ENCODE measurements at regions not wholly inside any gene's neighbourhood (a gene's known extent, or its start where the extent isn't known, plus 50 kb on each side); places are given as distances from the start of the nearest gene placed in this dataset.
A peak's percentile ranks its signal among the peaks of the same experiment; 100 is the strongest.

- peak; percentile 12 for DNase-seq
Observed at GRCh38 chr1:5492846-5493245, 499.4 kb downstream of the NPHP4 start.

DNA sequence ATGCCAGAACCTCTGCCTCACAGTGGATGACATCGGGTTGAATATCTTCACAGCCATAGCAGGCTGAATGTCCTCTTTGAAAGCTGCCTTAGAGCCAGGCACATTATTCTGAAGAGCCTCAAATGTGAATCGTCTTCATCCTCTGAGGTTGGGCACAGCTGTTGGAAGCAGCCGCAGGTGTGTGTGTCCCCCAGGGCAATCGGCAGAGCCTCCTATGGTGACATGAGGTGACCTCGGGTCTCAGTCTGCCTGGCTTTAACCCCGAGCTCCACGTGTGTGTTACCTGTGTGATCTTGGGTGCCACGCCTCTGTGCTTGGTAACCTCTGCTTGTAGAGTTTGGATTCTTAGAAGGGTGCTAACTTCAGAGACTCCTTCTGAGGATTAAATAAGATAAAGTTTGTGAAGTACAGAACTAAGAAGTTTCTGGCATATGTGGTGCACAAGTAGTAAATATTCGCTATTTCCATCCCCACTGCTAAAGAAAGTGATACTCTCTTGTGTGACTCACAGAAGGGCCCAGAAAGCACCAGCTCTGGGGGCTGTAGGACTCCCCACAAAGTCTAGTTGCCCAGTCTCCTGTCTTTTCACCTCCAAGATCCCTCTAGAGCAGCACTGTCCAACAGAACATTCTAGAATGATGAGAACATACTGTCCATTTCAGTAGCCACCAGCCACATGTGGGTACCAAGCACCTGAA, 500.9 kb downstream of the NPHP4 start:
- no peak for DNase-seq

DNA sequence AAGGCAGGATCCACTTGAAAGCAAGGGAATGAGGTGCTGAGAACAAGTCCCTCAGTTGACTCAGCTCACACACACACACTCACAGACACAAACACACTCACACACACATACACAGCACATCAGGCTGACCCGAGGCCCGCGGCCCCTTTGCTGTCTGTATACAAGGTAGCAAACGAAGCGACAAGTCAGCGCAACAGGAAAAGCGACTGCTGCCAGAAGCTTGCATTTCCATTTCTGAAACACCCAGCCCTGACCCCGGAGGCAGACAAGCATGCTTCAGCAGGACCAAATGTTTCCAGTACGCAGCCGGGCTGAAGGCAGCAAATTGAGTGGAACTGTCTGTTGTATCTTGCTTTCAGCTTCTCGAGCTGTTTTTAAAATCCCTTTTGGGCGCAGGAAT, 501.6 kb downstream of the NPHP4 start:
- no peak for DNase-seq

GRCh38 chr1:5488448-5488847, 503.8 kb downstream of the NPHP4 start:
- DNase-seq = peak; percentile 5

- peak; percentile 14 for DNase-seq
Observed at GRCh38 chr1:5485968-5486696, 506.1 kb downstream of the NPHP4 start.

- peak; percentile 5 for DNase-seq
Observed at GRCh38 chr1:5485436-5485835, 506.8 kb downstream of the NPHP4 start.

GRCh38 chr1:5484451-5485165, 507.6 kb downstream of the NPHP4 start:
- DNase-seq = peak; percentile 6

GRCh38 chr1:5481889-5482288, 510.3 kb downstream of the NPHP4 start:
- peak; percentile 28 for DNase-seq

- DNase-seq = peak; percentile 14
Observed at GRCh38 chr1:5480906-5481305, 511.3 kb downstream of the NPHP4 start.

GRCh38 chr1:5479876-5480646, 512.2 kb downstream of the NPHP4 start:
- DNase-seq = peak; percentile 10

GRCh38 chr1:5478961-5479360, 513.3 kb downstream of the NPHP4 start:
- no peak for DNase-seq

GRCh38 chr1:5478156-5478695, 514.0 kb downstream of the NPHP4 start:
- no peak for DNase-seq

GRCh38 chr1:5477716-5478115, 514.5 kb downstream of the NPHP4 start:
- DNase-seq = no peak

DNA sequence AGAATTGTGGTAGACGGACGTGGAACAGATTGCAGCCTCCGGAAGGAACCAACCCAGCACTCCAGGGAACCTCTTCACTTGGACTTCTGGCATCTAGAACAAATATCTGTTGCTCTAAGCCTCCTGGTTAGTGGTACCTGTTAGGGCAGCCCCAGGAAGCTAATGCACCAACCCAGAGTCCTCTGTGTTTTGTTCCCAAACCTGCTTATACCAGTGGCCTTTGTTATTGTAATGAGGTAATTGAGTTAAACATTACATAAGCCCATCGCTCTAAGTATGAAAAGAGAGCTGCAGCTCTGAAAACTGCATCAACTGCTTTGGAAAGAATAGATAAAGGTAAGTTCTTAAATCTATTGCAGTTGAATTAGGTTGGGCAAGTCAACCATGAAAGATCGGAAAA, 516.7 kb downstream of the NPHP4 start:
- DNase-seq = no peak

DNA sequence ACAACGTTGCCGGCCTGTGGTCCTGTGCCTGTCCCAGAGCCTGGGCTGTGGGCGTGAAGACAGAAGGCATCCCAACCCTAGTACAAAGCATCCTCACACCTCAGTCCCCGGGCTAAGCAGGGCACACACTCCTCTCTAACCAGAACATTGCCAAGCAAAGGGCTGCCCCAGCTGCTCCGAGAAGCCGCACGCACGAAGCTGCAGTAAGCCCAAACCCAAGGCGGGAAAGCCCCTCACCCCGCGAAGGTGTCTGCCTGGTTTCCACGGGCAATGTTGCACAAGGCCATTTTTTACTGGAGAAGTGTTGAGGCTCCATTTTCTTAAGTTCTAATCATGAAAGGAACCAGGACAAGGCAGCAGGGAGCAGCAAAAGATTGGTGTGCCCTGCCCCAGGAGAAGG, 519.0 kb downstream of the NPHP4 start:
- DNase-seq = no peak

DNA sequence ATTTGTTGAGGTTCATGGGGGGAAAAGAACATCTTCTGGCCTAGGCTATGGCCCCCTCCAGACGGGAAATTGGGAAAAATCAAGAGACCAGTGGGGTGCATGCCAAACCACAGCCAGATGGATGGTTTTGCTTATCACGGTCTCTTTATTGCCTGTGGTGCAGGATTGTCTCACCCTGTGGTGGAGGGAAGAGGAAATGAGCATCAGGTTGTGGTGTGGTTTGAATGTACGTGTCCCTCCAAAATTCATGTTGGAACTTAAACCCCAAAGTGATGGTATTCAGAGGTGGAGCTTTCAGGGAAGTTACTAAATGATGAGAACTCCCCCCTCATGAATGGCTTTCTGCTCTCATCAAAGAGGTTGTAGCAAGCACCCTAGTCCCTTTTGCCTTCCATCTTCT, 525.7 kb downstream of the NPHP4 start:
- no peak for DNase-seq

- DNase-seq = no peak
Observed at GRCh38 chr1:5465281-5465711, 526.9 kb downstream of the NPHP4 start.

GRCh38 chr1:5464366-5464765, 527.9 kb downstream of the NPHP4 start:
- DNase-seq = no peak

- no peak for DNase-seq
Observed at GRCh38 chr1:5460974-5461373, 531.3 kb downstream of the NPHP4 start.

DNA sequence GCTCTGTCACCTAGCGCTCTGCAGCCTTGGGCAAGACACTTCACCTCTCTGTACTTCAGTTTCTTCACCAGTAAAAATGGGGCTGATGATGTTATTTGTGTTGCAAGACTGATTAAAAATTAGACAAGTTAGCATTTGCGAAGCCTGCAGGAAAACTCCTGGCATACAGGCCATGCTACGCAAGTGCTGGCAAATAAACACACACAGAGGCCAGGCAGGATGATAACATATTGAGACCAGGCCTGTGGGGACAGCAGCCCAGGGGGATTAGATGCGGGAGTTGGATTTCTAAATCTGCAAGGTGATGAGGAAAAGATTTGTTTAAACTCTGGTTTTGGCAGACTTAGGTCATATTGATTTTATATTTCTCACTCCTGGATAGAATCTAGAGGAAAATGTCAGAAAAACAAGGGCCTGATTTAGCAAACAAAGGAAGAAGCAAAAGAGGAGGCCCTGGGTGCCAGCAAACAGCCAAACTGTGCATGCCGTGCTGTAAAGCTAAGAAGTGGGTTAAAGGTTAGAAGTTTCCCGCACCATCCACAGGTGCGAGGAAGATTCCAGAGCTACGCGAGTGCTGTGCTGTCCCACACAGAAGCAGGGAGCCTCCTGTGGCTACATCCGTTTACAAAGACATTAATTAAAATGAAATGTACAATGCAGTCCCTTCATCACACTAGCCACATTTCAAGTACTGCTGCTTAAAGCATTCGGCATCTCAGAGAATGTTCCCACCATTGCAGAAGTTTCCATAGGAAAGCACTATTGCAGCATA, 532.2 kb downstream of the NPHP4 start:
- no peak for DNase-seq

DNA sequence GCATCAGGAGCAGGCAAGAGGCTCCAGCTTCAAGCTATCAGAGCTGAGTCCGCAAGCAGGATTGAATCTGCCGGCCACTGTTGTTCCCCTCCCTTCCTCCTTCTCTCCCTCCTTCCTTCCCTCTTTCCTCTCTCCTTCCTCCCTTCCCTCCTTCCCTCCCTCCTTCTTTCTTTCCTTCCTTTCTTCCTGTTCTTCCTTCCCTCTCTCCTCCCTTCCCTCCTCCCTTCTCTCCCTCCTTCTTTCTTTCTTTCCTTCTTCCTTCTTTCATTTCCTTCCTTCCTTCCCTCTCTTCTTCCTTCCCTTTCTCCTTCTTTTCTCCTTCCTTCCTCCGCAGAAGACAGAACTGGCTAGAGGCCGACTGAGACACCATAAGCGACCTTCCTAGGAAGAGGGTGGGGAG, 534.0 kb downstream of the NPHP4 start:
- DNase-seq = no peak

Measured in CD4-positive, alpha-beta T cell treated with Interleukin-15 for 1 hour (primary cell).